ELF-1 (cell line): ENCODE measurements at regions not wholly inside any gene's neighbourhood (a gene's known extent, or its start where the extent isn't known, plus 50 kb on each side); places are given as distances from the start of the nearest gene placed in this dataset.

ENCODE experiments used
- DNase-seq: peaks from one replicate; pipeline ENCODE4 v3.0.0-alpha.2; 2016; ENCODE audit warnings: low read depth, low spot score

- peak; percentile 92 for DNase-seq
These were observed 95.5 kb upstream of the ZMIZ1 start for GRCh38 chr10:78972947-78973900.

- DNase-seq = peak; percentile 81
These were observed 94.7 kb upstream of the ZMIZ1 start for GRCh38 chr10:78973901-78974616.

GRCh38 chr10:78974617-78975317 is 94.0 kb upstream of the ZMIZ1 start:
- peak; percentile 86 for DNase-seq

GRCh38 chr10:78975926-78976325 is 92.8 kb upstream of the ZMIZ1 start:
- no peak for DNase-seq

GRCh38 chr10:78976825-78977755 is 91.7 kb upstream of the ZMIZ1 start:
- no peak for DNase-seq

GRCh38 chr10:78979938-78980337 is 88.8 kb upstream of the ZMIZ1 start:
- no peak for DNase-seq

GRCh38 chr10:78980354-78980753 is 88.4 kb upstream of the ZMIZ1 start:
- peak; percentile 51 for DNase-seq

- no peak for DNase-seq
These were observed 88.0 kb upstream of the ZMIZ1 start for GRCh38 chr10:78980815-78981214.

GRCh38 chr10:78981257-78981969 is 87.4 kb upstream of the ZMIZ1 start:
- no peak for DNase-seq

GRCh38 chr10:78981970-78982281 is 86.8 kb upstream of the ZMIZ1 start:
- peak; percentile 56 for DNase-seq

GRCh38 chr10:78982726-78983125 is 86.0 kb upstream of the ZMIZ1 start:
- DNase-seq = no peak

- DNase-seq = no peak
These were observed 85.2 kb upstream of the ZMIZ1 start for GRCh38 chr10:78983608-78984007.

GRCh38 chr10:78985973-78986818 is 82.6 kb upstream of the ZMIZ1 start:
- peak; percentile 54 for DNase-seq

- DNase-seq = no peak
These were observed 77.6 kb upstream of the ZMIZ1 start for GRCh38 chr10:78991187-78991586.

- DNase-seq = no peak
These were observed 76.4 kb upstream of the ZMIZ1 start for GRCh38 chr10:78992333-78992732.

GRCh38 chr10:78993261-78993945 is 75.4 kb upstream of the ZMIZ1 start:
- DNase-seq = no peak

GRCh38 chr10:78995987-78996791 is 72.6 kb upstream of the ZMIZ1 start:
- no peak for DNase-seq

- DNase-seq = no peak
These were observed 72.0 kb upstream of the ZMIZ1 start for GRCh38 chr10:78996792-78997129.
